LNCaP clone FGC (cell line): ENCODE measurements at regions not wholly inside any gene's neighbourhood (a gene's known extent, or its start where the extent isn't known, plus 50 kb on each side); places are given as distances from the start of the nearest gene placed in this dataset.
"Not testable (repeated sequence)": the region's sequence is repeated elsewhere in the genome, so short reads cannot be mapped to it uniquely, and the experiment has no call there.

Experiments
- DNase-seq: peaks from one replicate; pipeline ENCODE4 v3.0.0-alpha.2; 2011; ENCODE audit warnings: low read depth
- H3K4me3 ChIP-seq: 2 replicates; pipeline ENCODE4 v1.5.1; 2011; ENCODE audit warnings: mild to moderate bottlenecking, low read depth, low read length, control low read depth
- TF ChIP-seq, protein P1 (sequence below): IDR thresholded peaks from 2 replicates; pipeline ENCODE4 v1.5.1; 2012; ENCODE audit warnings: mild to moderate bottlenecking; ENCODE audit not compliant: control insufficient read depth, insufficient read depth; ENCODE audit errors: extremely low read depth

DNA sequence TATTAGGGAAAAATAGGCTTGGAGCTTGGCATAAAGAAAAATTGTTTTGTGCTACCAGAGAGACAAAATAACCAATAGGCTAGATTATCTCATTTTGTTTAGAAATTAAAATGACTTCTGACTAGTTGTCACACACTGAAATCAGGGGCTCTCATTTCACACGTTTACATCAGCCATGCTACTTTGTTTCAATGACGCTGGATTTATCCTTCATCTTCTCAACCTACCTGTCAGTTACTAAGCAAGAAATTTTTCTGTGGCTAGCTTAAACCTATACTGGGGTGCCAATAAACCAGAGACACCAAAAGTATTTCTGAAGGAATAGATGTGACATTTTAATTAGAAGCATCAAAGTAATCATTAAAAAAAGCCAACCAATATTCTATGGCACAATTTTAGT lies 518.1 kb upstream of the NR5A2 start:
- DNase-seq = no peak
- TF ChIP-seq, protein P1, sequence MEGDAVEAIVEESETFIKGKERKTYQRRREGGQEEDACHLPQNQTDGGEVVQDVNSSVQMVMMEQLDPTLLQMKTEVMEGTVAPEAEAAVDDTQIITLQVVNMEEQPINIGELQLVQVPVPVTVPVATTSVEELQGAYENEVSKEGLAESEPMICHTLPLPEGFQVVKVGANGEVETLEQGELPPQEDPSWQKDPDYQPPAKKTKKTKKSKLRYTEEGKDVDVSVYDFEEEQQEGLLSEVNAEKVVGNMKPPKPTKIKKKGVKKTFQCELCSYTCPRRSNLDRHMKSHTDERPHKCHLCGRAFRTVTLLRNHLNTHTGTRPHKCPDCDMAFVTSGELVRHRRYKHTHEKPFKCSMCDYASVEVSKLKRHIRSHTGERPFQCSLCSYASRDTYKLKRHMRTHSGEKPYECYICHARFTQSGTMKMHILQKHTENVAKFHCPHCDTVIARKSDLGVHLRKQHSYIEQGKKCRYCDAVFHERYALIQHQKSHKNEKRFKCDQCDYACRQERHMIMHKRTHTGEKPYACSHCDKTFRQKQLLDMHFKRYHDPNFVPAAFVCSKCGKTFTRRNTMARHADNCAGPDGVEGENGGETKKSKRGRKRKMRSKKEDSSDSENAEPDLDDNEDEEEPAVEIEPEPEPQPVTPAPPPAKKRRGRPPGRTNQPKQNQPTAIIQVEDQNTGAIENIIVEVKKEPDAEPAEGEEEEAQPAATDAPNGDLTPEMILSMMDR = no peak
- no peak overlapping the region for H3K4me3 ChIP-seq

DNA sequence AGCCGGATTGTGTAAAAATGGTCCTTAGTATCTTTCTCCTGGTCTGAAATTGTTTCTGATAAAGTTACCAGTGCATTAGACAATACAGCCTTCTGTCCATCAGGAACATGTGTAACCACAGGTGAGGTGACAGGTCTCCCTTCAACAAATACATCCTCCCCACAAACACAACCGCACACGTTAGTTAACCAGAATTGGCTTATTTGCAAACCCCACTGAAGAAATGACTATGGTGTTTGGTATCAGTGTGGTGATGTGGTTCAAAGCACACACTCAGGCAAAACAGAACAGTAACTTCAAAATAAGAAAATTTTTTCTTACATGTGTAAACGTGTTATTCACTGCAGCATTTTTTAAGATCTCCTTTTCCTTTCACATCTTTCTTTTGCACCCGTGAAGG lies 517.2 kb upstream of the NR5A2 start:
- TF ChIP-seq, protein P1 = no peak
- DNase-seq = no peak
- H3K4me3 ChIP-seq = no peak overlapping the region

DNA sequence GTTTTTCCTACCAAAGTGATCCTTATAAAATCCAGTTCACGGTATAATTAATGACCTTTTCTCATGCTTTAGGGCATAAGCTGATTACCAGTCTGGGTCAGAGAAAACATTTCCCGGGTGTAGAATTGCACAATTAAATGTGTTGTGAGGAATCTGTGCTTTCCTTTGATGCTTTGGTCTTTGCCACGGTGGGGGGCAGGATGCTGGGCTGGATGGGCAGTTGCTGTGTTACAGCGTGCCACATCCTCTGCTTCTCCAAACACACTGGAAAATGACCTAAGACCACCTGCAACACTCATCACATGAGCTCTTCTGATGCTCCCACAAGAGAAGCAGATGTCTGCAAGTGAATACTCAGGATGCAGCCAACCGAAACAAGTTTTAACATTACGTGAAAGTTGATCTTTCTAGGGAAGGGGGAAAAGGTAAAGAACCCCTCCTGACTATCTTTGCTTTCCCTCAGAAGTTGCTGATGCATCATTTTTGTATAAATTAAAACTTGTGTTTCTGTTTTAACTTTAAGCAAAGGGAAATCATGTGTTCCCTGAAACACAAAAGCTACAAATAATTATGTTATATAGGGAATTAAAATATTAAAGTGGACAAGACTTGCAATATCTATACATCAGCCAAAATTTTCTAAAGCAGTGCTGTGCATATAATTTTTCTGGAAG lies 515.3 kb upstream of the NR5A2 start:
- DNase-seq = no peak
- TF ChIP-seq, protein P1 = no peak

DNA sequence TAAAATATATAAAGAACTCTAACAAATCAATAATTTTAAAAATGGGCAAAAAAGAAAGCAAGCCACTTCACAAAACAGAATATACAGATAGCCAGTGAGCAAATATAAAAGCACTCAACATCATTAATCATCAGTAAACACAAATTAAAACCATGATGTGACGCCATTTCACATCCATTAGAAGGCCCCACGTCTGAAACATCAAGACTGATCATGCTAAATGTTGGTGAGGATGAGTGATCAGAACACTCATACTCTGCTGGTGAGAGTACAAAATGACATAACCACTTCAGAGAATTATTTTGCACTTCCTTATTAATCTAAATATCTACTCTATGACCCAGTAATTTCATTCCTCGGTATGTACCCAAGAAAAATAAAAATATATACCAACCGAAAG lies 512.2 kb upstream of the NR5A2 start:
- DNase-seq = no peak
- H3K4me3 ChIP-seq = no peak overlapping the region

More for the DNA sequence above, 515.3 kb upstream of the NR5A2 start:
- H3K4me3 ChIP-seq = no peak overlapping the region

DNA sequence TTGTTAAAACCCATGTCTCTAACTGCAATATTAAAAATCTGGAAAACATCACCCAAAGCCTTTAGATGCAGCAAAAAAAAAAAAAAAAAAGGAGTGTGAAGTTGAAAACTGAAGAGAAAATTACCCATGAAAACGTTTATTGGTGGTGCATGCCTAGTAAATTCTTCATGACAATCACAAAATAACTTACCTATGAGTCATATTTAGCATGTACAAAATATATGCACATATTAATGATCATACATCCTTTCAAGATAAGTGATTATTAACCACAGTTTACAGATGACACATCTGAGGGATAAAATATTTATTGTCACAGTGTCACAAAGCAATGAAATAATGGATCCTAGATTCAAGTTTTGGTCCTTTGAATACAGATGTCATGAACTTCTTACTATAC lies 505.2 kb upstream of the NR5A2 start:
- TF ChIP-seq, protein P1 = no peak
- no peak for DNase-seq
- H3K4me3 ChIP-seq = no peak overlapping the region

More for the DNA sequence above, 512.2 kb upstream of the NR5A2 start:
- TF ChIP-seq, protein P1 = no peak

DNA sequence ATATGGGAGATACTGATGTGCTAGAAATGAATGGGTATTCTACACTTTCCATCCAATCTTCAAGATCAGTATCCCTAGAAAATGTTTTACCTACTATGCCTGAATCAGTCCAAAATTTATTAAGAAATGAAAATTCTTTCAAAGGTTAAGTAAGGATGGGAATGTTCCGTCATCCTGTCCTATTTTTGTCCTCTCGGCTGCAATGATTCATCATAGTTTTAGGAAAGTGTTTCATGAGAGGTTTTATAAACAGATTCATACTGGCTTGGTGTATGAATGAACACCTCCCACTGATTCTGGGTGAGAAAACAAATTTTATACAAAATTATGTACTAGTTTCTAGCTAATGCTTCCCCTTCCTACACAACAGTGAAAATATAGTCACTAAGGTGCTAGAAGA lies 504.6 kb upstream of the NR5A2 start:
- DNase-seq = no peak
- H3K4me3 ChIP-seq = no peak overlapping the region
- TF ChIP-seq, protein P1 = no peak

DNA sequence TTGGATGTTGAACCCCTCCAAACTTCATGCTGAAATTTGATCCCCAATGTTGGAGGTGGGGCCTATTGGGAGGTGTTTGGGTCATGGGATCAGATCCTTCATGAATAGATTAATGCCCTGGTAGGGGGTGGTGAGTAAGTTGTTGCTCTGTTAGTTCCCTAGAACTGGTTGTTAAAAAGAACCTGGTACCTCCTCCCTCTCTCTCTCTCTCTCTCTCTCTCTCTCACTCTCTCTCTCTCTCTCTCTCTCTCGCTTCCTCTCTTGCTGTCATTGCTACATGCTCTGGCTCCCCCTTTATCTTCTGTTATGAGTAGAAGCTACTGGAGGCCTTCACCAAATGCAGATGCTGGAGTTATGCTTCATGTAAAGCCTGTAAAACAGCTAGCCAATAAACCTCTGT lies 498.2 kb upstream of the NR5A2 start:
- no peak overlapping the region for H3K4me3 ChIP-seq
- DNase-seq = no peak
- TF ChIP-seq, protein P1 = no peak

DNA sequence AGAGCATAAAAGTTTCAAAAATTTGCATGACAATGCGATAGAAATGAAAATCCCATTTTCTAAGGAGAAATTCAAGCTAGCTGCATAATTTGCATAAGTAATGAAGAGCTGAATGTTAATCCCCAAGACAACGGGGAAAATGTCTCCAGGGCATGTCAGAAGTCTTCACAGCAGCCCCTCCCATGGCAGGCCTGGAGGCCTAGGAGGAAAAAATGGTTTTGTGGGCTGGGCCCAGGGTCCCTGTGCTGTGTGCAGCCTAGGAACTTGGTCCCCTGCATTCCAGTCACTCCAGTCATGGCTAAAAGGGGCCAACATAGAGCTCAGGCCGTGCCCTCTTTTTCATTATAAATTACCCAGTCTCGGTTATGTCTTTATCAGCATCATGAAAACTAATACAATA lies 494.1 kb upstream of the NR5A2 start:
- not testable (repeated sequence) for H3K4me3 ChIP-seq, DNase-seq
